CD4-positive, alpha-beta T cell treated with Interleukin-6 for 4 hours (primary cell): ENCODE measurements at regions not wholly inside any gene's neighbourhood (a gene's known extent, or its start where the extent isn't known, plus 50 kb on each side); places are given as distances from the start of the nearest gene placed in this dataset.

Experiments
- DNase-seq: peaks from one replicate; pipeline ENCODE4 v3.0.0-alpha.2; 2020; ENCODE audit warnings: mixed read lengths

DNA sequence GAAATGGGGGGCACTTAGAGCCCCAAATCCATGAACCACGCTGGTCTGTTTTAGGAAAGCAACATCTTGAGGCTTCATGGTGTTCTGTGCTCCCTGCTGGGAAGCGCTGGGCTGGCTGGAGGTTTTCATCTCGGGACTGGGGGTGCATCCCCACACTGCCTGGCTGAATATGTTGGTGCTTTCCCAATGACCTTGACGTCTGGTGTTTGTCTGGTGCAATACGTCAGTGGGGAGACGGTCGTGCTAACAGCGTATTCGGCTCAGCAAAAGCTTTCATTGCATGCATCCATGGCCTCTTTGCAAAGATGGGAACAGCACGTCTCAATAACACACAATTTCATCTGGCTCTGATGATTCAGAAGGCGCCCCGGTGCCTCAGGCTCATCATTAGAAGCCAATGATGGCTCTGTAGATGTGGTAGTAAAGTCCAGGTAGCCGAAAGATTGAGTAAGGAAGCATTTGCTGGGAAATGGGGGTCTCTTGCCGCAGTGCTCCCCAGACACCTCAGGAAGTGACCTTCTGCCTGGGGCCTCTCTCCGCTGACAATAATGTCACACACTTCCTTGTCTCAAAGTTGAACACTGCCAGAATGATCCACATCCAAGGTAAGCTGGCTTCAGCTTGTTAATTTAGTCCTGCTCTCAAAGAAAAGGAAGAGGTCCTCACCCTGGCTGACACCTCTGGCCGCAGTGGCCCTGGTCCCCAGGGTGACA, 97.7 kb downstream of the ING1 start:
- no peak for DNase-seq

DNA sequence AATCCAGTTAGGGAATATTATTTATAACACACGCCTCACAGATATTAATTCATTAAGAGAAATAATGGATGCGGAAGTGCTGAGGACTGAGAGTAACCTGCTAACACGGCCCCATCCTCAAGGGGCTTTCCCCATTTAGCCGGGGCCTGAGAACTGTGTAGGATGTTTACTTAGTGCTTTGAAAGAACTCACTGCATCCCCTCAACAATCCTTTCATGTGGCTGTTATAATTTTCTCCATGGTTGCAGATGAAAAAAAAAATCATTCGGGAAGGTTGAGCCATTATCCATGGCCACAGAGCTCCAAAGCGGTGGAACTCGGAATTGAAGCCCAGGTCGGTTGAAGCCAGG, 98.2 kb downstream of the ING1 start:
- DNase-seq = no peak

- DNase-seq = no peak
Observed at GRCh38 chr13:110812121-110812868, 98.8 kb downstream of the ING1 start.

GRCh38 chr13:110812869-110813645, 99.6 kb downstream of the ING1 start:
- DNase-seq = no peak

DNA sequence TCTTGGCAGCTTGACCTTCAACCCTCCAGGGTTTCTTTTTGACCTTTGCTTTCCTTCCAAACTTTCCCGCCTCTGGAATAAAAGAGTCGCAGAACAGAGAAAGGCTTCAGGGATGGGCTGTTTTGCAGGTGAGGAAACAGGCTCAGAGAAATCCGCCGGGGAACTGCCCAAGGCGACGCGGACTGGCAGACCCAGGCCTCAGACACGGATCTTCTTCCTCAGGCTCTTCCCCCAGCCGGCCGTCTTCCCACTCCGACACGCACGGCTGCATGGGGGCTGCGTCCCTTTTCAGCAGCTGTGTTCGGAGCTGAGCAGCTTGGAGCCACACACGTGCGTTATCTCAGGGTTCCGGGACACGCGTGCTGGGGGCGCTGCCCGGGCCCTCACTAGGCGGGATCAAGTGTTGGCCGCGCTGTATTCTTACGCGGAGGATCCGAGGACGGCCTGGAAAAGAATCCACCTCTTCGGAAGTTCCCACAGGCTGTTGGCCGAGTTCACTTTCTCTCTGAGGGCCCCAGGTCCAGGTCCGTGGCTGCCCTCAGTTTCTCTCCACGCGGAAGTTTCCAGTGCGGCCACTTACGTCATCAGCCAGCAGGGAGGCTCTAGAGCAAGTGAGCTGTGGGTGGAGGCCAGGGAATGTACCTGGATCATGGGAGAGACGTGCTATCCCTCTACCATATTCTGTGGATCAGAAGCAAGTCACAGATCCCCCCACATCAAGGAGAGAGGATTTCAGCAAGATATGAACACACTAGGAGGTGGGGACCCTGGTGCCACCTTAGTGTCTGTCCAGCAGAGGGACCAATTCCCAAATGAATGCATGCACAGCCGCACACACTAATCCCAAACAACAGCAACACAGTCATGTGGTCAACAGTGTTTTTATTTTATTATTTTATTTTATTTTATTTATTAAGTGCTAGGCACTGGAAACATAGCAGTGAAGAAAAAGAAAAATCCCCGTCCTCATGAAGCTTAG, 100.4 kb downstream of the ING1 start:
- no peak for DNase-seq

- DNase-seq = no peak
Observed at GRCh38 chr13:110815471-110816204, 99.2 kb downstream of the ANKRD10 start.

DNA sequence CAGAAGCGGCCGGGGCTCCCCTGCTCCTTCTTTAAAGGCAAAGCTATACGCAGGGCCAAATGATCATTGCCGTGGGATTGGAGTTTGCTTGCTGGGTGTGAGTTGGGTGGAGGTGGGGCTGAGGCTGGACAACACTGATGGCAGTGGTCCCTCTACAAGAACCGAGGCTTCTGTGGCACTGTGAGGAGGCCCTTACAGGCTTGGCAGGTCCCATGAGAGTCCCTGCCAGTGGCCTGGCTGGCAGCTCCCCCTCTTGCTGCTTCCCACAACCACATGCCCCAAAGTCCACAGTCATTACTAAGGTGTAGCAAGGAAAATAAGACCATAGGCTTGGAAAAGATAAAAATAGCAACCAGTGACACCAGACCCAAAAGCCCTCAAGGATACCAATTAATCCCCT, 98.4 kb downstream of the ANKRD10 start:
- DNase-seq = no peak

DNA sequence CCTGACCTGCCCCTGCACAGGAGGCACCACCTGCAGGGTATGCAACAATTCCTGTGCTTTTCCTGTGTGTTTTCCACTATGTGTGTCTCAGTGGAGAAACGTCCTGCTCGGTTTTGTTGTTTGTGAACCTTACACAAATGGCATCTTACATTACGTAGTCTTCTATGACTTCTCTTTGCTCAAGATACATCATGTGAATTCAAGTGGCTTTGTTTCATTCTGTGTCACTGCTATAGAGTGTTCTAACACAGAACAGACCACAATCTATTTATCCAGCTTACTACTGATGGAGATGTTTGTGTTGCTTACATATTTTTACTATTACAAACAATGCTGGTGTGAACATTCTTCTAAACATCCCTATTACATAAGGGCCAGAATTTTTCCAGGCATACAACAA, 97.7 kb downstream of the ANKRD10 start:
- DNase-seq = no peak

DNA sequence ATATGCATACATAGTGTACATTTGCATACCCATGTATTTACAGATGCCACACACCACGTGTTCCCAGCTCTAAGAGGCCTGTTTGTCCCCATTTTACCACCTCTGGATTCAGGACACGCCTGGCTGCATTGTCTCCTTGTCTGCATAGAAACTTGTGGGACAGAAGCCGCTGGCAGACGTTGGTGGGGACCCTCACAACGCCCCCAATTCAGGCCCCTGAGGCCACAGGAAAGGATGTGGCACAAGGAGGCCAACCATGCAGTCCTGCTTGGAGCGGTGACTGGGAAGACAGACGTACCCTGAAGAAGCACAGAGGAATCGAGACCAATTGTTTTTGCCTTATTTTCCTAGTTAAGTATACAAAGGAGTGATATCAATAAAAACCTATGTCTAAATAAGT, 96.1 kb downstream of the ANKRD10 start:
- no peak for DNase-seq

DNA sequence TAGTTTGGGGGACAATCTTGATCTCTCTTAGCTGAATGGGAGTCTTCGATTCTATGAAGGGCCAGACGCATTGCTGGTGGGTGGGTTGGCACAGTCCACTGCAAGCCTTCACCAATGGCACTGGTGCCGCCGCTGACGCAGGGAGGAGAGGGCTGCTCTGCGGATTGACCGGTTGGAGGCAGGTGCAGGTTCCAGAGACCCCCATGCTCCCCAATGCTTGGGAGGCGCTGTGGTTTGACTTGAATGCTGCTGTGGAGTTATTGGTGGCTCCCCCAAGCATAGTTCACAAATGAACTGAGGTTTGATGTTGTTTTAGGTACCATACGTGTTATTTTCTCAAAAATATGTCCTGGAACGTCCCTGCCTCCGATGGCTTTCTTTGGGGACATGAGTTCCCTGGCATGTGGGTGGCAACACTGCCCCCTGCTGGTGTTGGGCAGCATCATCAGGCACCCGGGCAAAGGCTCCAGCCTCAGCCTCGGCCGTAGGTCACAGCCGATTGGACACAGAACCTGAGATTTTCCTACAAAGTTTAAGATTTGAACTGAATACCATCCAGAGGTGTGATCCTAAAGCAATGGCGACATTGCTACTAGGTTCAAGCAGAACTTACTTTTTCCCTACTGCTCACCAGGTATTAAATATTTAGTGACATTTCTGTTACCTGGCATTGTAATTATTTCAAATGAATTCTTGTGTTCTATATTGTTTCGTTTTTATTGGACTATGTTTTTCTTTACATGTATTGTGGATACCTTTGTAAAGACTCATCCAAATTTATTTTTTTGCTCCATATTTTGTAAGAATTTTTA, 95.5 kb downstream of the ANKRD10 start:
- peak; percentile 82 for DNase-seq

DNA sequence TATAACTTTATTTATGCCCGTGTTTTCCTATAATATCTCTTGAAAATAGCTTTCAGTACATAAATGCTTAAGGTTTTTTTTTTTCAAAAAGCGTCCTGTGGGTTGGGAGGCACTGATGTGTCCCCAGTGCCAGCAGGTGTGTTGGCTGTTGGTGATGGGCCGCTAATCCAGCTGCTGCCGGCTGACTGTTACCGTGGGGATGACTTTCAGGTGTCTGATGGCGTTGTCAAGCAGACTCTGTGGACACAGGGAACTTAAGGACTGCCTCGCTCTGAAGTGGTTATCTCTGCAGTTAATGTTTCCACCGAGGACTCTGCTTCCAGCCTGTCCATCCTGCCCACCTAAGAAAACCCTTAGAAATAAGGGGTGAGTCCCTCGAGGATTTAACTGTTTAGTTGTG, 94.5 kb downstream of the ANKRD10 start:
- no peak for DNase-seq

DNA sequence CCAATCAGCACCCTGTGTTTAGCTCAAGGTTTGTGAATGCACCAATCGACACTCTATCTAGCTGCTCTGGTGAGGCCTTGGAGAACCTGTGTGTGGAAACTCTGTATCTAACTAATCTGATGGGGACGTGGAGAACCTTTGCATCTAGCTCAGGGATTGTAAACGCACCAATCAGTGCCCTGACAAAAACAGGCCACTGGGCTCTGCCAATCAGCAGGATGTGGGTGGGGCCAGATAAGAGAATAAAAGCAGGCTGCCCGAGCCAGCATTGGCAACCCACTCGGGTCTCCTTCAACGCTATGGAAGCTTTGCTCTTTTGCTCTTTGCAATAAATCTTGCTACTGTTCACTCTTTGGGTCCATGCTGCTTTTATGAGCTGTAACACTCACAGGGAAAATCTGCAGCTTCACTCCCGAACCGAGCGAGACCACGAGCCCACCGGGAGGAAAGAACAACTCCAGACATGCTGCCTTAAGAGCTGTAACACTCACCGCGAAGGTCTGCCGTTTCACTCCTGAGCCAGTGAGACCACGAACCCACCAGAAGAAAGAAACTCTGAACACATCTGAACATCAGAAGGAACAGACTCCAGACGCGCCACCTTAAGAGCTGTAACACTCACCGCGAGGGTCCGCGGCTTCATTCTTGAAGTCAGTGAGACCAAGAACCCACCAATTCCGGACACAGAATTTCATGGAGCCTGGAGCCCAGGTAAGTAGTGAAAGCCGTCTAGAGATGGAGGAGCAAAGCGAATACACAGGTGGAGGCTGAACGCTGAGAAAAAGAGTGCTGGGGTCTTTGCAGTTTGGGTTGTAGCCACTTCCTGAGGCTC, 92.8 kb downstream of the ANKRD10 start:
- peak; percentile 26 for DNase-seq

DNA sequence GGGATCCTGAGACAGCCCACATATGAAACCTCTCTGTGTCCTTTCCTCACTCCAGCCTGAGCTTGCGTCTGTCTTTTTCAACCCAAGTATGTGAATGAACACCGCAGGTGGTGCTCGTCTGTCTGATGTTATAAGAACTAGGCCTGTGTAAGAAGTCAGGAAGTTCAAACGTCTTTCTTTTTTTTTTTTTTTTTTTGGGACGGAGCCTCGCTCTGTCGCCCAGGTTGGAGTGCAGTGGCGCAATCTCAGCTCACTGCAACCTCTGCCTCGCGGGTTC, 92.3 kb downstream of the ANKRD10 start:
- peak; percentile 16 for DNase-seq

- DNase-seq = no peak
Observed at GRCh38 chr13:110824702-110825300, 90.1 kb downstream of the ANKRD10 start.

- no peak for DNase-seq
Observed at GRCh38 chr13:110825516-110825915, 89.4 kb downstream of the ANKRD10 start.

DNA sequence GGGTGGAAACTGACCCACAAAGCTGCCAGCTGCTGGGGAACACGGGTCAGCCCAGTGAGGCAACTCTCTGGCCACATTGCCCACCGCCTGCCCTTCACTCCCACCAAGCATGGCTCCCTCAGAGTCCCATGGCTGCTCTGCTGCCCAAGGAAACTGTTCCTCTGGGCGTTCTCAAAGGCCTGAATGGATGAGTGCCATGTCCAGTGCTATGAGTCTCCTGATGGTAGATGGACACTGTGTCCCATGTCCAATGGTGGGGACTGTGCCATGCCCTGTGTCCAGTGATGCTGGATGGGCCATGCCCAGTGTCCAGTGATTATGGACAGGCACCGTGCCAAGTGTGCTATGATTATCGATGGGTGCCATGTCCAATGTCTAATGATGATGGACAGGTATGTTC, 88.8 kb downstream of the ANKRD10 start:
- DNase-seq = no peak

DNA sequence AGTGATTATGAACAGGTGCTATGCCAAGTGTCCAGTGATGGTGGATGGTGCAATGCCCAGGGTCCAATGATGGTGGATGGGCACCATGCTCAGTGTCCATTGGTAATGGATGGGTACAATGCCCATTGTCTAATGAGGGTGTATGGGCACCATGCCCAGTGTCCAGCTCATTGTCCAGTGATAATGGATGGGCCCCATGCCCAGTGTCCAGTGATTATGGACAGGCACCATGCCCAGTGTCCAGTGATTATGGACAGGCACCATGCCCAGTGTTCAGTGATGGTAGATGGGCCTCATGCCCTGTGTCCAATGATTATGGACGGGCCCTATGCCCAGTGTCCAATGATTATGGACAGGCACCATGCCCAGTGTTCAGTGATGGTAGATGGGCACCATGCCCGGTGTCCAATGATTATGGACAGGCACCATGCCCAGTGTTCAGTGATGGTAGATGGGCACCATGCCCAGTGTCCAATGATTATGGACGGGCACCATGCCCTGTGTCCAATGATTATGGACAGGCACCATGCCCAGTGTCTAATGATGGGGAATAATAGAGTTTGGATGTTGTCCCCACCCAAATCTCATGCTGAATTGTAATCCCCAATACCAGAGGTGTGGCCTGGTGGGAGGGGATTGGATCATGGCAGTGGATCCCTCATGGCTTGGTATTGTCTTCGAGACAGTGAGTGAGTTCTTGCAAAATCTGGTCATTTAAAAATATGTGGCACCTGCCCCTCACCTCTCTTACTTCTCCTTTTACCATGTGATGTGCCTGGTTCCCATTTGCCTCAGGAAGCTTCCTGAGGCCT, 87.8 kb downstream of the ANKRD10 start:
- DNase-seq = no peak
